ENCODE measurements at regions not wholly inside any gene's neighbourhood (a gene's known extent, or its start where the extent isn't known, plus 50 kb on each side); places are given as distances from the start of the nearest gene placed in this dataset.

- no peaks in the 10 kb centered on the region for H3K27me3 ChIP-seq (ENCODE audit: insufficient read depth, low read length)
- no peaks in the 10 kb centered on the region for H4K20me1 ChIP-seq (ENCODE audit: insufficient read depth, low read length)
- no peak overlapping the region for H3K27ac ChIP-seq (ENCODE audit: low read depth, low read length, poor library complexity, severe bottlenecking)
- H3K4me1 ChIP-seq (ENCODE audit: insufficient read depth, low read length, severe bottlenecking): no peaks in the 10 kb centered on the region
- no peaks in the 10 kb centered on the region for H3K9me2 ChIP-seq (ENCODE audit: low read depth, low read length)
- H3K9ac ChIP-seq (ENCODE audit: low read length): no peak overlapping the region
- no peak overlapping the region for H3K4me3 ChIP-seq (ENCODE audit: low read depth, low read length, poor library complexity, severe bottlenecking)
- H3K9me3 ChIP-seq (ENCODE audit: low read length): no peaks in the 10 kb centered on the region
- TF ChIP-seq, protein P1, sequence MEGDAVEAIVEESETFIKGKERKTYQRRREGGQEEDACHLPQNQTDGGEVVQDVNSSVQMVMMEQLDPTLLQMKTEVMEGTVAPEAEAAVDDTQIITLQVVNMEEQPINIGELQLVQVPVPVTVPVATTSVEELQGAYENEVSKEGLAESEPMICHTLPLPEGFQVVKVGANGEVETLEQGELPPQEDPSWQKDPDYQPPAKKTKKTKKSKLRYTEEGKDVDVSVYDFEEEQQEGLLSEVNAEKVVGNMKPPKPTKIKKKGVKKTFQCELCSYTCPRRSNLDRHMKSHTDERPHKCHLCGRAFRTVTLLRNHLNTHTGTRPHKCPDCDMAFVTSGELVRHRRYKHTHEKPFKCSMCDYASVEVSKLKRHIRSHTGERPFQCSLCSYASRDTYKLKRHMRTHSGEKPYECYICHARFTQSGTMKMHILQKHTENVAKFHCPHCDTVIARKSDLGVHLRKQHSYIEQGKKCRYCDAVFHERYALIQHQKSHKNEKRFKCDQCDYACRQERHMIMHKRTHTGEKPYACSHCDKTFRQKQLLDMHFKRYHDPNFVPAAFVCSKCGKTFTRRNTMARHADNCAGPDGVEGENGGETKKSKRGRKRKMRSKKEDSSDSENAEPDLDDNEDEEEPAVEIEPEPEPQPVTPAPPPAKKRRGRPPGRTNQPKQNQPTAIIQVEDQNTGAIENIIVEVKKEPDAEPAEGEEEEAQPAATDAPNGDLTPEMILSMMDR (IDR thresholded peaks at IDR 0.05; ENCODE audit: low read length): no peak
- no peak for TF ChIP-seq EZH2 (IDR thresholded peaks at IDR 0.05; ENCODE audit: borderline replicate concordance, low read length)
- no peaks in the 10 kb centered on the region for H3K36me3 ChIP-seq (ENCODE audit: insufficient read depth, low read length)
- no peaks in the 10 kb centered on the region for H3K79me2 ChIP-seq (ENCODE audit: insufficient read depth, low read length)
- no peak overlapping the region for H2AFZ ChIP-seq (ENCODE audit: low read length)
- no peaks in the 10 kb centered on the region for H3F3A ChIP-seq (ENCODE audit: insufficient read depth, low read length)
- H3K4me2 ChIP-seq (ENCODE audit: low read length): no peak overlapping the region
Measured at GRCh38 chr5:106690585-106690984, 980.2 kb downstream of the EFNA5 start.

DNA sequence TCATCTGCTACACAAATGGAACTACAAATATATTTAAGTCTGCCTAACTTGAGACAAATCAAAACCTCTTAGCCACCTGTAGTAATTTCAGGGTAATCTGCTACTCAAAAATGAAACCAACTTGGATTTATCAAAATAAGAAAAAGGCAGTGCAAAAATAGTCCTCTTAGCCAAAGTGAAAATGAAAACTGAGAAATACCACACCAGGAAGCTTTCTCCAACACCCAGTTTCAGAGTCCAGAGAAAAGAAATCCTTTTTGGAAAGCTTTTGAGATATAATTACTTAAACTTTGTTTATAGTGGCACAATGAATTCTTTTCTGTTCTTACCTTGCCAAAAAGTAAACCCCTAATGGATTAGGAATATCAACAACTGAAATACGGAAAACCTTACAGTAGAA is 990.4 kb downstream of the EFNA5 start:
- no peak overlapping the region for H3K9ac ChIP-seq (ENCODE audit: low read length)
- no peak overlapping the region for H2AFZ ChIP-seq (ENCODE audit: low read length)
- no peaks in the 10 kb centered on the region for H3K9me2 ChIP-seq (ENCODE audit: low read depth, low read length)
- H3K27me3 ChIP-seq (ENCODE audit: insufficient read depth, low read length): no peaks in the 10 kb centered on the region
- H3F3A ChIP-seq (ENCODE audit: insufficient read depth, low read length): no peaks in the 10 kb centered on the region
- TF ChIP-seq, protein P1 (IDR thresholded peaks at IDR 0.05; ENCODE audit: low read length): no peak
- TF ChIP-seq EZH2 (IDR thresholded peaks at IDR 0.05; ENCODE audit: borderline replicate concordance, low read length): no peak
- H3K4me3 ChIP-seq (ENCODE audit: low read depth, low read length, poor library complexity, severe bottlenecking): no peak overlapping the region
- no peaks in the 10 kb centered on the region for H4K20me1 ChIP-seq (ENCODE audit: insufficient read depth, low read length)
- H3K79me2 ChIP-seq (ENCODE audit: insufficient read depth, low read length): no peaks in the 10 kb centered on the region
- H3K36me3 ChIP-seq (ENCODE audit: insufficient read depth, low read length): no peaks in the 10 kb centered on the region
- H3K27ac ChIP-seq (ENCODE audit: low read depth, low read length, poor library complexity, severe bottlenecking): no peak overlapping the region
- no peak overlapping the region for H3K4me2 ChIP-seq (ENCODE audit: low read length)
- no peaks in the 10 kb centered on the region for H3K4me1 ChIP-seq (ENCODE audit: insufficient read depth, low read length, severe bottlenecking)
- no peaks in the 10 kb centered on the region for H3K9me3 ChIP-seq (ENCODE audit: low read length)

GRCh38 chr5:106677057-106677456 is 993.7 kb downstream of the EFNA5 start:
- H2AFZ ChIP-seq (ENCODE audit: low read length): no peak overlapping the region
- H3K9me2 ChIP-seq (ENCODE audit: low read depth, low read length): no peaks in the 10 kb centered on the region
- no peak overlapping the region for H3K9ac ChIP-seq (ENCODE audit: low read length)
- no peaks in the 10 kb centered on the region for H4K20me1 ChIP-seq (ENCODE audit: insufficient read depth, low read length)
- no peak for TF ChIP-seq EZH2 (IDR thresholded peaks at IDR 0.05; ENCODE audit: borderline replicate concordance, low read length)
- TF ChIP-seq, protein P1 (IDR thresholded peaks at IDR 0.05; ENCODE audit: low read length): no peak
- no peaks in the 10 kb centered on the region for H3K9me3 ChIP-seq (ENCODE audit: low read length)
- no peak overlapping the region for H3K4me3 ChIP-seq (ENCODE audit: low read depth, low read length, poor library complexity, severe bottlenecking)
- no peaks in the 10 kb centered on the region for H3K36me3 ChIP-seq (ENCODE audit: insufficient read depth, low read length)
- no peaks in the 10 kb centered on the region for H3K4me1 ChIP-seq (ENCODE audit: insufficient read depth, low read length, severe bottlenecking)
- no peaks in the 10 kb centered on the region for H3F3A ChIP-seq (ENCODE audit: insufficient read depth, low read length)
- no peak overlapping the region for H3K27ac ChIP-seq (ENCODE audit: low read depth, low read length, poor library complexity, severe bottlenecking)
- no peak overlapping the region for H3K4me2 ChIP-seq (ENCODE audit: low read length)
- no peaks in the 10 kb centered on the region for H3K79me2 ChIP-seq (ENCODE audit: insufficient read depth, low read length)
- H3K27me3 ChIP-seq (ENCODE audit: insufficient read depth, low read length): no peaks in the 10 kb centered on the region
